ENCODE measurements at regions not wholly inside any gene's neighbourhood (a gene's known extent, or its start where the extent isn't known, plus 50 kb on each side); places are given as distances from the start of the nearest gene placed in this dataset.

- TF ChIP-seq, protein P1, sequence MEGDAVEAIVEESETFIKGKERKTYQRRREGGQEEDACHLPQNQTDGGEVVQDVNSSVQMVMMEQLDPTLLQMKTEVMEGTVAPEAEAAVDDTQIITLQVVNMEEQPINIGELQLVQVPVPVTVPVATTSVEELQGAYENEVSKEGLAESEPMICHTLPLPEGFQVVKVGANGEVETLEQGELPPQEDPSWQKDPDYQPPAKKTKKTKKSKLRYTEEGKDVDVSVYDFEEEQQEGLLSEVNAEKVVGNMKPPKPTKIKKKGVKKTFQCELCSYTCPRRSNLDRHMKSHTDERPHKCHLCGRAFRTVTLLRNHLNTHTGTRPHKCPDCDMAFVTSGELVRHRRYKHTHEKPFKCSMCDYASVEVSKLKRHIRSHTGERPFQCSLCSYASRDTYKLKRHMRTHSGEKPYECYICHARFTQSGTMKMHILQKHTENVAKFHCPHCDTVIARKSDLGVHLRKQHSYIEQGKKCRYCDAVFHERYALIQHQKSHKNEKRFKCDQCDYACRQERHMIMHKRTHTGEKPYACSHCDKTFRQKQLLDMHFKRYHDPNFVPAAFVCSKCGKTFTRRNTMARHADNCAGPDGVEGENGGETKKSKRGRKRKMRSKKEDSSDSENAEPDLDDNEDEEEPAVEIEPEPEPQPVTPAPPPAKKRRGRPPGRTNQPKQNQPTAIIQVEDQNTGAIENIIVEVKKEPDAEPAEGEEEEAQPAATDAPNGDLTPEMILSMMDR (conservative IDR thresholded peaks at IDR 0.05): no peak
- Mint-ChIP-seq H3K27ac (ENCODE audit: unreplicated experiment) (no peak overlapping the region), H3K4me1 (peaks cover 50% of the 10 kb centered on the region), H3K9me3 (peaks cover 2% of the 10 kb centered on the region), H3K4me3 (no peak overlapping the region), H3K36me3 (ENCODE audit: low read depth) (no peaks in the 10 kb centered on the region), H3K27me3 (ENCODE audit: low read depth) (peaks cover 18% of the 10 kb centered on the region)
- DNase-seq (ENCODE audit: low read depth, low spot score): no peak
These were observed 105.4 kb upstream of the MBNL2 start for GRCh38 chr13:97116754-97117153.

GRCh38 chr13:97117388-97117910, 104.7 kb upstream of the MBNL2 start:
- Mint-ChIP-seq H3K36me3 (ENCODE audit: low read depth) (no peaks in the 10 kb centered on the region), H3K27me3 (ENCODE audit: low read depth) (peaks cover 14% of the 10 kb centered on the region), H3K4me3 (no peak overlapping the region), H3K9me3 (peaks cover 2% of the 10 kb centered on the region), H3K4me1 (peaks cover 43% of the 10 kb centered on the region), H3K27ac (ENCODE audit: unreplicated experiment) (no peak overlapping the region)
- DNase-seq (ENCODE audit: low read depth, low spot score): no peak
- TF ChIP-seq, protein P1 (conservative IDR thresholded peaks at IDR 0.05): no peak

- TF ChIP-seq, protein P1 (conservative IDR thresholded peaks at IDR 0.05): no peak
- no peak for DNase-seq (ENCODE audit: low read depth, low spot score)
- Mint-ChIP-seq H3K4me3 (no peak overlapping the region), H3K36me3 (ENCODE audit: low read depth) (no peaks in the 10 kb centered on the region), H3K4me1 (peaks cover 23% of the 10 kb centered on the region), H3K27ac (ENCODE audit: unreplicated experiment) (no peak overlapping the region), H3K27me3 (ENCODE audit: low read depth) (peaks cover 8% of the 10 kb centered on the region), H3K9me3 (peaks cover 2% of the 10 kb centered on the region)
These were observed 102.2 kb upstream of the MBNL2 start for GRCh38 chr13:97119943-97120342.

DNA sequence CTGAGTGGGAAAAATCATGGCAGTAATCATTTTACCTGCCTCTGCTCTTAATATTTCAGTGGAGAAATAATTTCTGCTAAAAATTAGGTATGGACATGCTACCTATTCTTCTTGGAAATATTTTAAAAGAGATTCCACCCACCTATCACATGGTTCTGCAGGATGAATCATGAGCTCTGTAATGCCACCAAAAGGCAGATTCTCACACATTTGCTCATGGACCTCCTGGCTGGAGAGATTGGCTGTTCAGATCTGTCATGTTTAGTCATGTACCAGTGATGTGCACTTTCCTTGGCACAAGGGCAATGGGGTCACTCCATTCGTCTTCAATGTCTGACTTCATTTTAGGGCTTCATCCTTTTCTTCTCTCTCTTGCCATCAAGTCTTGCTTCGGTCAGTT, 101.8 kb upstream of the MBNL2 start:
- H3K4me3 Mint-ChIP-seq: no peak overlapping the region
- peaks cover 8% of the 10 kb centered on the region for H3K27me3 Mint-ChIP-seq (ENCODE audit: low read depth)
- no peaks in the 10 kb centered on the region for H3K36me3 Mint-ChIP-seq (ENCODE audit: low read depth)
- peaks cover 2% of the 10 kb centered on the region for H3K9me3 Mint-ChIP-seq
- peaks cover 23% of the 10 kb centered on the region for H3K4me1 Mint-ChIP-seq
- TF ChIP-seq, protein P1 (conservative IDR thresholded peaks at IDR 0.05): no peak
- no peak overlapping the region for H3K27ac Mint-ChIP-seq (ENCODE audit: unreplicated experiment)
- no peak for DNase-seq (ENCODE audit: low read depth, low spot score)

DNA sequence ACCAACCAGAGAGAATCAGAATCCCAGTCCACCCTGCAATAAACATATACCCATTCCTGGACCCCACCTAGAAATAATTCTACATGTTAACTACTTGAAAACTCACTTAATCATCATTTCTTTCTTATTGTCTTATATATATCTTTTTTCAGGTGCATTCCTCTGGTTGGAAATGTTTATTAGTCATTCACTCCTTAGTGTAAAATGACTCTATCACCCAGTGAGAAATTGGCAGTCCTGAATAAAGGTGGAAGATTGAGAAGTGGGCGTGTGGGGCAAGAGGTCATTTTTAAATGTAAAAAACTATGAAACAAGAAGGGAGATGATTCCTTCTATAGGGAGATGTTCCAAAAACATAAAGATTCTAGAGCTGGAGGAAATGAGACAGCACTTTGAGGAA, 101.2 kb upstream of the MBNL2 start:
- H3K4me3 Mint-ChIP-seq: no peak overlapping the region
- peaks cover 21% of the 10 kb centered on the region for H3K4me1 Mint-ChIP-seq
- peaks cover 2% of the 10 kb centered on the region for H3K9me3 Mint-ChIP-seq
- no peak overlapping the region for H3K27ac Mint-ChIP-seq (ENCODE audit: unreplicated experiment)
- H3K27me3 Mint-ChIP-seq (ENCODE audit: low read depth): peaks cover 8% of the 10 kb centered on the region
- DNase-seq (ENCODE audit: low read depth, low spot score): no peak
- TF ChIP-seq, protein P1 (conservative IDR thresholded peaks at IDR 0.05): no peak
- H3K36me3 Mint-ChIP-seq (ENCODE audit: low read depth): no peaks in the 10 kb centered on the region

Measured in neural crest cell (in vitro differentiated cells).